MM.1S (cell line): ENCODE measurements at regions not wholly inside any gene's neighbourhood (a gene's known extent, or its start where the extent isn't known, plus 50 kb on each side); places are given as distances from the start of the nearest gene placed in this dataset.
"Not testable (repeated sequence)": the region's sequence is repeated elsewhere in the genome, so short reads cannot be mapped to it uniquely, and the experiment has no call there.

Experiments
- EZH2phosphoT487 ChIP-seq: fragments of 300-600 bp; sonication (generic); IDR thresholded peaks from 2 replicates; pipeline ENCODE4 v1.6.1; 2018; ENCODE audit warnings: antibody characterized with exemption, low read length
- TF ChIP-seq, protein P1 (sequence below): fragments of 300-600 bp; sonication (generic); IDR thresholded peaks from 2 replicates; pipeline ENCODE4 v1.5.1; 2016; ENCODE audit warnings: antibody characterized with exemption, low read length, mixed read lengths

DNA sequence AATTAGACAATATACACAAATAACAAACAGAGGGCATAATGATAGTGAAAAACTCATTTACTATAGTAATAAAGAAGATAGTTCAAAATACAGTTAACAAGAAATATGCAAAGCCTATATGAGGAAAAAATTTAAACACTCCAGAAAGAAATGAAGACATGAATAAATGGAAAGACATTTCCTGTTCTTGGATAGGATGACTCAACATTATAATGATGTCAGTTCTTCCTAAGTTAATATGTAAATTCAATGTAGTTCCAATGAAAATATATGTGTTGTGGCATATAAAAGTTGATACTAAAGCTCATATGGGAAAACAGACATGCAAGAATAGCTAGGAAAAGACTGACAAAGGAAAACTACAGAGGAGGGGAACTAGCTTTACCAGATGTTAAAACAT, 63.5 kb downstream of the SYT15B start:
- TF ChIP-seq EZH2phosphoT487 = not testable (repeated sequence)
- TF ChIP-seq, protein P1, sequence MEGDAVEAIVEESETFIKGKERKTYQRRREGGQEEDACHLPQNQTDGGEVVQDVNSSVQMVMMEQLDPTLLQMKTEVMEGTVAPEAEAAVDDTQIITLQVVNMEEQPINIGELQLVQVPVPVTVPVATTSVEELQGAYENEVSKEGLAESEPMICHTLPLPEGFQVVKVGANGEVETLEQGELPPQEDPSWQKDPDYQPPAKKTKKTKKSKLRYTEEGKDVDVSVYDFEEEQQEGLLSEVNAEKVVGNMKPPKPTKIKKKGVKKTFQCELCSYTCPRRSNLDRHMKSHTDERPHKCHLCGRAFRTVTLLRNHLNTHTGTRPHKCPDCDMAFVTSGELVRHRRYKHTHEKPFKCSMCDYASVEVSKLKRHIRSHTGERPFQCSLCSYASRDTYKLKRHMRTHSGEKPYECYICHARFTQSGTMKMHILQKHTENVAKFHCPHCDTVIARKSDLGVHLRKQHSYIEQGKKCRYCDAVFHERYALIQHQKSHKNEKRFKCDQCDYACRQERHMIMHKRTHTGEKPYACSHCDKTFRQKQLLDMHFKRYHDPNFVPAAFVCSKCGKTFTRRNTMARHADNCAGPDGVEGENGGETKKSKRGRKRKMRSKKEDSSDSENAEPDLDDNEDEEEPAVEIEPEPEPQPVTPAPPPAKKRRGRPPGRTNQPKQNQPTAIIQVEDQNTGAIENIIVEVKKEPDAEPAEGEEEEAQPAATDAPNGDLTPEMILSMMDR = not testable (repeated sequence)
